ENCODE measurements at regions not wholly inside any gene's neighbourhood (a gene's known extent, or its start where the extent isn't known, plus 50 kb on each side); places are given as distances from the start of the nearest gene placed in this dataset.
"Not testable (repeated sequence)": the region's sequence is repeated elsewhere in the genome, so short reads cannot be mapped to it uniquely, and the experiment has no call there.

DNA sequence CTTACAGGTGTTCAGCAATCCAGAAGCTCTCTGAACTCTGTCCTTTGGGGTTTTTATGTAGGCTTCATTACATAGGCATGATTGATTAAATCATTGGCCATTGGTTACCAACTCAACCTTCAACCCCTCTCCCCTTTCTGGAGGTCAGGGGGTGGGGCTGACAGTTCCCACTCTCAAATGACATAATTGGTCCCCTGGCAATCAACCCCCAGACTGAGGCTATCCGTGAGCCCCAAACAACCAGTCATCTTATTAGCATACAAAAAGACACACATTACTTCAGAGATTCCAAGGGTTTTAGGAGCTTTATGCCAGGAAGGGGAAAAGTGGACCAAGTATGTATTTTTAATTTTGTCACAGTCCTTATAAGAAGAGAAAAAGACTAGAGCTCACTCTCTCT is 92.1 kb downstream of the ZNF467 start:
- no peak for DNase-seq

DNA sequence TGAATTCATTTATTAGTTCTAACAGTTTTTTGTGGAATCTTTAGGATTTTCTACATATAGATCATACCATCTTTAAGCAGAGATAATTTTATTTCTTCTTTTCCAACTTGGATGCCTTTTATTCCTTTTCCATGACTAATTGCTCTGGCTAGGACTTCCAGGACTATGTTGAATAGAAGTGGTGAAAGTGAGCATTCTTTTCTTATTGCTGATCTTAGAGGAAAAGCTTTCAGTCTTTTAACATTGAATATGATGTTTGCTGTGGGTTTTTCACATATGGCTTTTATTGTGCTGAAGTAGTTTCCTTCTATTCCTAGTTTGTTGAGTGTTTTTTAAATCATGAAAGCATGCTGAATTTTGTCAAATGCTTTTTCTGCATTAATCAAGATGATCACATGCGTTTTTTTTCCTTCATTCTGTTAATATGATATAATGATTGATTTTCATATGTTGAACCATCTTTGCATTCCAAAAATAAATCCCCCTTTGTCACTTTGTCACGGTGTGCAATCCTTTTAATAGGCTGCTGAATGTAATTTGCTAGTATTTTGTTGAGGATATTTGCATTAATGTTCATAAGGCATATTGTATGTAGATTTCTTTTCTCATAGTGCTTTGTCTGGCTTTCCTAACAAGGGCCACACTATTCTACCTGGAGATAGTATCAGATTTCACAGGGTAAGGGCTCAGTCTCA is 92.9 kb downstream of the ZNF467 start:
- no peak for DNase-seq

DNA sequence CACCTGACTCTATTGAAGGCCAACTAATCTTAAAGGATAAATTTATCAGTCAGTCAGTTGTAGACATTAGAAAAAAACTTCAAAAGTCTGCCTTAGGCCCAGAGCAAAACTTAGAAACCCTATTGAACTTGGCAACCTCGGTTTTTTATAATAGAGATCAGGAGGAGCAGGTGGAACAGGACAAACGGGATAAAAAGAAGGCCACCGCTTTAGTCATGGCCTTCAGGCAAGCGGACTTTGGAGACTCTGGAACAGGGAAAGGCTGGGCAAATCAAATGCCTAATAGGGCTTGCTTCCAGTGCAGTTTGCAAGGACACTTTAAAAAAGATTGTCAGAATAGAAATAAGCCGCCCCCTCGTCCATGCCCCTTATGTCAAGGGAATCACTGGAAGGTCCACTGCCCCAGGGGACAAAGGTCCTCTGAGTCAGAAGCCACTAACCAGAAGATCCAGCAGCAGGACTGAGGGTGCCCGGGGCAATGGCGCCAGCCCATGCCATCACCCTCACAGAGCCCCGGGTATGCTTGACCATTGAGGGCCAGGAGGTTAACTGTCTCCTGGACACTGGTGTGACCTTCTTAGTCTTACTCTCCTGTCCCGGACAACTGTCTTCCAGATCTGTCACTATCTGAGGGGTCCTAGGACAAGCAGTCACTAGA is 98.5 kb downstream of the ZNF467 start:
- DNase-seq = not testable (repeated sequence)

DNA sequence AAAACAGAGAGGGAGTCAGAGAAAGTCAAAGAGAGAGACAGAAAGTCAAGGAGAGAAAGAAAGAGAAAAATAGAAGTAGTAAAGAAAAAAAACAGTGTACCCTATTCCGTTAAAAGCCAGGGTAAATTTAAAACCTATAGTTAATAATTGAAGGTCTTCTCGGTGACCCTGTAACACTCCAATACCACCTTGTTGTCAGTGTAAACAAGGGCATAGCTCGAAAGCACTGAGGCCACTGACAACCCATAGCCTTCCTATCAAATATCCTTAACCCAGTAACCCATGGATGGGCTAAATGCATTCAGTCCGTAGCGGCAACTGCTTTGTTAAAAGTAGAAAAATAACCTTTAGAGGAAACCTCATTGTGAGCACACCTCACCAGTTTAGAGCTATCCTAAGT is 100.4 kb downstream of the ZNF467 start:
- no peak for DNase-seq

DNA sequence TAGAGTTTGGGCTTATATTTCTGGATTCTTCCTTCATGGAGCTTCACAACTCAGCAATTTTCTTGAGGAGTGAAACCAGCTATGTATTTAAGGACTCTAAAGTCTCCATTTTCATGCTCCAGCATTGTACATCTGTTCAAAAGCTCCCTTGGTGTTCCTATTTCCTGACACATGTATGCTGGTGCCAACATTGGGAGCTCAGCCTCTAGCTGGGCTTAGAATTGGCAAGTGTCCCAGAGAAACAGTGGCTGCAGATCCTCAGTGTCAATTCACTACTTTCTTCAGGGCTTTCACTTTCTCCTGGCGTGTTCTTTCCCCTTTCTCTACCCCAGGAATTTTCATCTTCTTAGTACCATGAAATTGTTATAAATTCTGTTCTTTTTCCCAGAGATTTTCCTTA is 103.1 kb downstream of the ZNF467 start:
- no peak for DNase-seq

DNA sequence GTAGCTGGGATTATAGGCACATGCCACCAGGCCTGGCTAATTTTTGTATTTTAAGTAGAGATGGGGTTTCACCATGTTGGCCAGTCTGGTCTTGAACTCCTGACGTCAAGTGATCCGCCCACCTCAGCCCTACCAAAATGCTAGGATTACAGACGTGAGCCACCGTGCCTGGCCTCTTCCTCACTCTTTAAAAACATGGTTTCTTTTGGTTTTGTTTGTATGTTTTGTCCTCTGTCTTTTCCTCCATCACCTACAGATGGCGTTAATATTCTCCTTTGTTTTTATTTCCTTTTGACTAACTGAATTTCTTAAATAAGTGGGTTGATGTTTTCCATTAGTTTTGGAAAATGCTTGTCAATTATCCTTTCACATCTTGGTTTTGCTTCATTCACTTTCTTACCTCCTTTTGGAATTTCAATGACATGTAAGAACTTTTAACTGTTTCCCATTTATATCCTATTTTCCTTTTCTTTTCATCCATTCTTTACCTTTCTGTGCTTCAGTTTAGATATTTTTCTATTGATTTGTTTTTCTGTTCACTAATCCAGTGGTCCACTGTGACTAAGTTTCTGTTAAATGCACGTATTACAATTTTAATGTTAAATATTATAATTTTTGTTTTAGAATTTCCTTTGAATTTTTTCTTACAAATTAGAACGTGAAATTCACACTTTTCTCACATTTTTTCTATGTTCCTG is 104.1 kb downstream of the ZNF467 start:
- no peak for DNase-seq

DNA sequence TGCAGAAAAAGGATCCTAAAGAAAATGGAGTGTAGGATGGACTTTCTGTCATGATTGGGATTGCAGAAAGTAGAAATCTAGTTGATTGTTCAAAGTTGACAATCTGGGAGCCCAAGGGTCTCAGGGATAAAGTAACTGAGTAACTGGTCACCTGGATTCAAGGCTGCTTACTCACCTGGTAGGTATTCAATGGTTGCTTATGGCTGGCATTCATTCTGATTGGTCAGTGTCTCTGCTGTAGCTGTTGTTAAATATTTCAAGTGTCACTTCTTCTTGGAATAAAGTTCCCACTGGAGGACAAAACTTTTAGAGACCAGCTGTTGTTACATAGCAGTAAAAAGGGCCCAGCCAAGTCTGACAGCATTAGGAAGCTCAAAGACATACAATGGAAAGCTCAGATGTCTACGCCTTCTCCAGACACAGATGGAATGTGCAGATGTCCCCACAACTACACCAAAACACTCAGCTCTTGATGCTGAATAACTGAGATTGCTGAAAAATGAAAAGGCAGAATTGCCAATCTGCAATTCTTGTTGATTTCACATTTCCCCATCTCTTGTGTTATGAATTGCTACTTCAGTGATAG is 106.9 kb downstream of the ZNF467 start:
- DNase-seq = no peak

DNA sequence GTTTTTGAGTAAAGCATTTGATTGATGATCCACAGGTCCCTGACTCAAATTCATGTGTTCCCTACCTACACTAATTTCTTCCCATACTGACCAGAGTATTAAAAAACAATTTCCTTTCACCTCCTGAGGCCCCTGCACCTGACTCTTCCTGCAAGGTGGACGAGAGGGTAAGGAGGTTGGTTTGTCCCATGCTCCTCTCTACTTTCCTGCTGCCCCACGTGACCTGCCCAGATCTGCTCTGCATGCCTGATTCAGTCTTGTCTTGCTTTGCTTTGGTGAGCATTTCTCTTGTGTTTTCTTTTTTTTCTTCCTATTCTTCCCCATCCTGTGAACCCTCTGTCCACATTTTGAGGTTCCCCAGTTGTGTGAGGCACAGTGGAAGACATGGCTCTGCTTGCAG is 107.8 kb downstream of the ZNF467 start:
- DNase-seq = not testable (repeated sequence)

DNA sequence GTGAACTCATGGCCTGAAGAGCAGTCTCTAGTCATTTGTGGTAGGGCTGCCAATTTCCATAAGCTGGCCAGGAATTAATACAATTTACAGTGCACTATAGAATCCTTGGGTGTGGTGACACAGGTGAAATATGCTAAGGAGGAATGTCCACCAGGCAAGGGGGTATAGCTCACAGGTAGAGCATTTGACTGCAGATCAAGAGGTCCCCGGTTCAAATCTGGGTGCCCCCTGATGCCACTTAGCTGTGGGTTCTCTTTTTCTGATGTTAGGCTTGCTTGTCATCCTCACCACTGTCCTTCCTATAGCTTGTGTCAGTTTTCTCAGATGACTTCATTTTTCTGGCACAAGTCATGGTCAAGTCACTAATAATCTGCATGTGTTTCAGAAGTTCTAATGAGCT is 108.7 kb downstream of the ZNF467 start:
- no peak for DNase-seq

DNA sequence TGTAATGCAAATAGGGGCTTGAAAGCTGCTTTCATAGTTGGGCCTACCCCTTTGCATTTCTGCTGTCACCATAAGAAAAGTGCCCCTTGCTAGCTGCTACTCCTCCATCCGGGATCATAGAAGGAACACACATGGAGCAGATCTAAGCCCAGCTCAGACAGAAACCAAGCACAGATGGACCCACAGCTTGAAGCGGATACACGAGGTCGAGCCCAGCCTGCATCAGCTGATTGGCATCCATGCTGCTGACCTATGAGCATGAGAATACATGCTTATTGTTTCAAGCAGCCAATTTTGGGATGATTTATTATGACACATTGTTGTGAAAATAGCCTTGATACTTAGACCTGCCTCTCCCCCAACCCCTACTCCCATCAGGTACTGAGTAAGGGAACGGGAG is 109.2 kb downstream of the ZNF467 start:
- no peak for DNase-seq

DNA sequence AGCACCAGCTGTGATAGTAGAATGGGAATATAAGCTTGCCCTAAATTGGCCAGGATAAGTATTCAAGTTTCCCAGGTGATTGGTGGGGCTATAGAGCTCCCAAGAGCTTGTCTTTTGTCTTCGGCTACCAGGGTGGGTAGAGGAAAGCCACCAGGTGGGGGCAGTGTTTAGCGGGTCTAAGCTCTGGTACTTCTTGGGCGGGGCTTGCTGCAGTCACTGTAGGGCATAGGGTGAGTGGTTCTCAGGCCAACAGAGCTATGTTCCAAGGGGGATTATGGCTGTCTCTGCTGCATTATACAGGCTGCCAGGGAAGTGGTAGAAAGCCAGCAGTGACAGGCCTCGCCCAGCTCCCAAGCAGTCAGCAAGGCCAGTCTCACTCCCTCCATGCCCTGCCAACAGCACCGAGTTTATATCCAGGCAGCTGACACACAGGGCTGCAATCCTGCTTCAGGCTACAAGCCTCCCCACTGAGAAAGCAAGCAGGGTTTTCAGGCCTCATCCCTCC is 110.7 kb downstream of the ZNF467 start:
- DNase-seq = peak; percentile 83

DNA sequence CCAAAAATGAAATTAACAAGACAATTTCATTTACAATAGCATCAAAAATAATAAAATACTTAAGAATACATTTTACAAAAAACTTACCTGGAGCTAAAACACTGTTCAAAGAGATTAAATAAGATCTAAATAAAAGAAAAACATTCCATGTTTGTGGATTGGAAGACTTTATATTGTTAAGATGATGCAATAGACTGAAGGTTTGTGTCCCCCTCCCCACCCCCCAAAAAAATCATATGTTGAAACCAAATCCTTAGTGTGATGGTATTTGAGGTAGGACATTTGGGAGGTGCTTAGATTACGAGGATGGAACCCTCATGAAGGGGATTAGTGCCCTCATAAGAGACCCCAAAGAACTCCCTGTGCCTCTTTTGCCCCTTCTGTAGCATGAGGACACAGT is 117.6 kb downstream of the ZNF467 start:
- no peak for DNase-seq

DNA sequence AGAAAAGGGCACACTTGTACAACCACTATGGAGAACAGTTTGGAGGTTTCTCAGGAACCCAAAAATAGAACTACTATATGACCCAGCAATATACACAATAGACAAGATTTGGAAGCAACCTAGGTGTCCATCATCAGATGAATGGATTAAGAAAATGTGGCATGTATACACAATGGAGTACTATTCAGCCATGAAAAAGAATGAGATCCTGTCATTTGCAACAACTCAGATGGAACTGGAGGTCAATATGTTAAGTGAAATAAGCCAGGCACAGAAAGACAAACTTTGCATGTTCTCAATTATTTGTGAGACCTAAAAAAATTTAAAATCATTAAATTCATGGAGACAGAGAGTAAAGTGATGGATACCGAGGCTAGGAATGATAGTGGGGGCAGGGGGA is 118.8 kb downstream of the ZNF467 start:
- no peak for DNase-seq

DNA sequence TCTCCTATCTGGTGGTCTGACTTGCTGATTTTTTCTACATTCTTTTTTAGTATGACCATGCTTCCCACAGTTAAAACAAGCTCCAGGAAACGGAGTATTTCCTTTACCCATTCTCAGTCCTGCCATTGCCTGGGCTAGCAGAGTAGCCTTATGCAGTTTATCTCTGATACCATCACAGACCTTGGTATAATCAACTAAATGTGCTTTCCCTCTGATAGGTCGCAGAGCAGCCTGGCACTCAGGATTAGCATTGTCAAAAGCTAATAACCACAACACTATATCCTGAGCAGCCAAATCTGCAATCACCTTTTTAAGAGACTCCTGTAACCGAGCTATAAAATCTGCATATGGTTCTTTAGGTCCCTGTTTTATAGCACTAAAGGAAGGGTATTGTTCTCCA is 123.2 kb downstream of the ZNF467 start:
- DNase-seq = not testable (repeated sequence)

DNA sequence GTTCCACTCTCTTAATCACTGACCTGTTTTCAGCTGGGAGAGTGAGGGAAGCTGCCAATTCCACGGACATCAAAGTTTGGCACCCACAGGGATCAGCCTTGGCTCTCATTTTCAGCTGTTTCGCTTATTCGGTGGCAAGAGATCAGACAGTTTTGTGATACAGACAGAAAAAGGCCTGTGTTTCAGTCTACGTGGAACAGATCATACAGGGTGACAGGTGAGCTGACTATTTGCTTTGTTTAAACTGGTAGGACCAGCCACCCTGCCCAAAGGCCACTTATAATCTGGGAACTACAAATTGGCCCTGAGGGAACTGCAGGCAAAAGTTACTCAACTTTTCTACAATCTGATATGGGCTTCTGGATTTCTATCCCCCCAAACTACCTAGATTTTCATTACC is 128.6 kb downstream of the ZNF467 start:
- no peak for DNase-seq

DNA sequence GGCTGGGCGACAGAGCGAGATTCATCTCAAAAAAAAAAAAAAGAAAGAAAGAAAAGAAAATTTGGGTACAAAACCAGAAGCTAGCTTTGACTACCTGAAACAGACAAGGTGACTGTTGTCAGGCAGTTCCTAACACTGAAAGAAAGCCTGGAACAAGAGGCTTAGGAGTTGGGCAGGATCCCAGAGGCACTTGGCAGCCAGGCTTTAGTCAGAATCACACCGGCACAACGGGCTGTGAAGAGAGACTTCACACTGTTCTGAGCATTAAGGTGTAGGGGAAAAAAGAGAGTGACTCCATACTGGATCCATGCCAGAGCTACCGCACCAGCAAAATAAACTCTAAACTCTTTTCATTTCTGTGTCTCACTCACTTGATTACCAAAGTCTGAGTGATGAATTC is 130.8 kb downstream of the ZNF467 start:
- DNase-seq = no peak

DNA sequence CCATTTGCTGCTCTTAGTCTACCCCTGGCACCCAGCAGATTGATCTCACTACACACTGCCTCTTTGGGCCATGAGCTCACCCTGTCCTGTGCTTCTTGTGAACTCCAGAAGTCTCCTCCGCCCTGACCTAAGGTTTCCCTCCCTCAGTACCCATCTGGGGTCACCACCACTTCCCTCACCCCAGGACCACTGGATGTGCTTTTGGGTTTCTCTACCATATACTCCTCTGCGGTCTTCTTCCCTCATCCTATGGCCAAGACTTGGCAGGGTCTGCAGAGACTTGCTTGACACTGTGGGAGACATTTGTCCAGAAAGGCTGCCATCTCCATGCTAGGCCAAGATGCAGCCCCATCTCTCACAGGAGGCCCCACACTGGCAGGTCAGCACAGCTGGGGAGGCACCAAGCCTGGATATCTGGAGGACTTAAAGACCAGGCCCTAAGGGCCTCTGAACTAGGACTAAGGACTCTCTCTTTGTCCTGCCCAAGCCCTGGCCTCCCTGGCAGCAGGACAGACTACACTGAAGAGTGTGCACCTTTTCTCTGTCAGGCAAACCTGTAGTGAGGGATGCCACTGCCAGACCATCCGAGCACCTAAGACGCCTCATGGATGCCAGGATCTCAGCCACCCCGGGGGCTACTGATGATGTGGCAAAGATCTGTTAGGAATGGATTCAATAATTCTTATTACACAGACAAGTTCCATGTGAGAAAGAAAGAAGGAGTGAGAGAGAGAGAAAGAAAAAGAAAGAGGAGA is 134.6 kb downstream of the ZNF467 start:
- peak; percentile 30 for DNase-seq

DNA sequence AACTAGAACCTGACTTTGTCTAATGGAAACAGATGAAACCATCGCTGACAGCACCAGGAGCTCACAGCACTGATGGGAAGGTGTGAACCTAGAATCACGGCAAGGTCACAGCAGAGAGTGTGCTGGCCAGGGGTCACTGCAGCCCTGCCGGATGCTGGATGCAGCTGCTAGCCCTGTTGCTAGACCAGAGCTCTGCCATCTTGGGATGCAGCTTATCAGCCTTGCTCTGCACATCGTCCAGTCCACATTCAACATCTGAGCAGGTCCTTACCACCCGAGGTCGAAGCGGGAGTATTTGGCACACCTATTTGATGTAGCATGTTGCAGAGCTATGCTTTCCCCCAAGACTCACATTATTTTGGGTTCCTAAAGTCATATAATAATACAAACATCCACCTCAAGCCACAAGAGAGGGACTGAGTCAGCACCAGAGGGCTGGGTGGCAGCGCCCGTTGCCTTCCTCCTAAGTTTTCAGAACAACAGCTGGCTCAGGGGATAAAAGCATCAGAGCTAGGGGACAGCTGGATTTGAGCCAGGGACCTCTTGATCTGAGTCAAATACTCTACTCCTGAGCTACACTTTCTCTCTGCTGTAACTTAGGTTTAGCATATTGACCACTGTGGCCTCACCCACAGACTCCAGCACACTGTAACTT is 135.3 kb downstream of the ZNF467 start:
- DNase-seq = peak; percentile 32

DNA sequence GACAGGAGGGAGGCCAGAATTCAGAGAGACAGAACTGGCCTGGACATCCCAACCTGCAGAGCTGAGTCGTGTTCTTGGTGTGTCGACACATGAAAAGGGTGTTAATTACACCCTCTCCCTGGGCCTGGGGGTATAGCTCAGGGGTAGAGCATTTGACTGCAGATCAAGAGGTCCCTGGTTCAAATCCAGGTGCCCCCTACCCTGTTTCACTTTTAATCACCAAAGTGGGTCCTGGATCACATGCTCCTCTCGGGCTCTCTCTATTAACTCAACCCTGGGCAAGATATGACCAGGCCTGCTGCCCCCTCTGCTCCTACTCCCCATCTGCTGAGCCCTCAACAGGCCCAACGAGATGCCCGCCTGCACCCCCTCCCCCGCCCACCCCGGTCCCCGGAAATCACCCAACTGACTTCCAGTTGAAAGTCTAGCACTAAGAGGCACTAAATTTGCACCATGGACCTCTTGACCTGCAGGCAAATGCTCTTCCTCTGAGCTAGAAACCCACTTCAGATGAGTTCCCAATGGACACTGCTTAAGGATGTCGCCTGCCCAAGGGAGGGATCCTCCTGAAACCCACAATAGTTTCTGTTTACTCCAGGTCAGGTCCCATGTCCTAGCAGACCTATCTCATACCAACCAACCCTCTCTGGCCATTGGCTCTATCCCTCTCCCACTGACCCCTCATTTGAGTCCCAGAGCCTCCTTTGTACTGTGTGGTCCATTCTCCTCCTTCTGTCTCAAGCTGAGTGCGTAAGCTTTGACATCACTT is 137.6 kb downstream of the ZNF467 start:
- peak; percentile 65 for DNase-seq

DNA sequence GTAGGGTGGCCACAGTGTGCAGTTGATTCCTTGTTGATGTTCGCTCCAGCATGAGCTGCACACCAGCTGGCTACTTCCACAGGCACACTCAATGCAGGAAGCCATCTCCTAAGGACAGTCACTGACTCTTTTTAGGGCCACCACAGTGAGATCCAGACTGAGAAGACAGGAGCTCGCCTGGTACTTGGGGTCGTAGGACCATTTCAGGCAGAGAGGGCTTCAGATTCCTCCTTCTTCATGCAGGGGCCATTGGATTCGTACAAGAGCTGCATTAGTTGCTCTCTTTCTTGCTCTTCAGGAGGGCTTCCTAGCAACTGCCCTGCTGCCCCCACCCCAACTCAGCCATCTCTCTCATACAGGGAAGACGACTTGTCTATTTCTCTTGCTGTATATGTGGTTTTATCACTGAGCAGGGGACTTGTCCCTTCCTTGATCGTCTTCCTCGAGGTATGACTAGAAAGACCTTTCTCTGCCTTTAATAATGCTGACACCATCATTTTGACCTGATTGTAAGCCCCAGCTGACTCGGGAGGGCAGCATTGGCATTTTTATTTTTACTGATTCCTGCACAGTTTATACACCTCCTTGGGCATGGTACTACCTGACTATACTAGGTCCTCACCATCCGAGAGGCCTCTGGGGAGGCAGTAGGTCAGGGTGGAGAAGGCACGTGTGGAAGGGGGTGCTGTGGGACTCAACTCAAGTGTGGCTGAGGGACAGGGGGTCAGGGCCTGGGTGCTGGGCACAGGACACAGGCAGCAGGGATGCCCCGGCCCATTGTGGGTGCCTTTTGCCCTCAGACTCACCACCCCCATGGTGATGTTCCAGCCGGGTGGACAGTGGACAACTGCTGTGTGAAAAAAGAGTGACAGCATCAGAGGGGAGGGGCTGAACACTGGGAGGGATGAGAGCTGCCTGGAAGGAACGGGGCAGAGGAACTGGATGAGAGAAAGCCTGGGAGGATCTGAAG is 136.7 kb upstream of the ZNF746 start:
- DNase-seq = peak; percentile 28
